ENCODE measurements at regions not wholly inside any gene's neighbourhood (a gene's known extent, or its start where the extent isn't known, plus 50 kb on each side); places are given as distances from the start of the nearest gene placed in this dataset.

DNA sequence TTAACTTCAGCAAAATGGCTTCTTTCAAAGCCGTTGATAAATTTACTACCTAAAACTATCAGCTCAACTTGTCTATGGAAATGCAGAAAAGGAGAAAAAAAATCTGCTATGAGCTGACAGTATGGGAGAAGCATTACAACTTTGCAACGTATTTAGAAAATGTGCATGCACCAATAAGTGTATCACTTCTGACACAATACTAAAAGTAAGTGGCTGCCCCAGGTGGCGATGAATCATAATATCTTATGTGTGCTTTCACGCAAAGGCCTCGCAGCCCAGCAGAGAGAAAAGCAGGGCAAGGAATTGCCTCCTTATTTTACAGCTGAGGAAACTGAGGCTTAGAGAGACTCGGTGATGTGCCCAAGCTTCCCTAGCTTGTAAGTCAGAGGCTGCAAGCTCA, 101.8 kb downstream of the SALL1 start:
- Histone ChIP-seq H3K4me2 (no peak overlapping the region), H3K9me3 (no peaks in the 10 kb centered on the region), H4K20me1 (ENCODE audit: insufficient read depth) (no peaks in the 10 kb centered on the region), H3K4me1 (ENCODE audit: control insufficient read depth in 1 of 2, insufficient read depth in 2 of 2, low read depth in 1 of 2, low read length in 1 of 2) (no peaks in the 10 kb centered on the region; a peak in 1 of 4 replicates), H3K27me3 (ENCODE audit: insufficient read depth) (no peaks in the 10 kb centered on the region), H3F3A (replicated peaks; ENCODE audit: insufficient read depth) (no peaks in the 10 kb centered on the region), H3K27ac (ENCODE audit: low read depth in 2 of 2, low read length in 1 of 2) (no peak overlapping the region), H3K79me2 (ENCODE audit: insufficient read depth) (no peaks in the 10 kb centered on the region), H3K9me2 (no peaks in the 10 kb centered on the region), H2AFZ (ENCODE audit: low read depth) (no peak overlapping the region), H3K9ac (no peak overlapping the region), H3K4me3 (ENCODE audit: low read depth in 2 of 2, low read length in 1 of 2) (no peak overlapping the region), H3K36me3 (replicated peaks in 1 of 2; ENCODE audit: control insufficient read depth in 1 of 2, insufficient read depth in 2 of 2, low read length in 1 of 2) (no peaks in the 10 kb centered on the region)
- WGBS (ENCODE audit: low lambda C conversion rate): 41% methylated on average over 6 of the region's 6 CpGs
- DNase-seq: no peak
- POLR2A ChIA-PET: no interaction called here
- no peak for TF ChIP-seq CTCF (IDR thresholded peaks at IDR 0.05)
- TF ChIP-seq POLR2AphosphoS5 (IDR thresholded peaks at IDR 0.05; ENCODE audit: low read depth, low read length): no peak
- TF ChIP-seq TAF1 (IDR thresholded peaks at IDR 0.05; ENCODE audit: borderline replicate concordance, low read depth, low read length): no peak
- no peak for TF ChIP-seq FOXJ3 (CRISPR knock-in tag; IDR thresholded peaks at IDR 0.05)
- TF ChIP-seq NFIC (IDR thresholded peaks at IDR 0.05; ENCODE audit: borderline replicate concordance): no peak
- TF ChIP-seq, protein P1, sequence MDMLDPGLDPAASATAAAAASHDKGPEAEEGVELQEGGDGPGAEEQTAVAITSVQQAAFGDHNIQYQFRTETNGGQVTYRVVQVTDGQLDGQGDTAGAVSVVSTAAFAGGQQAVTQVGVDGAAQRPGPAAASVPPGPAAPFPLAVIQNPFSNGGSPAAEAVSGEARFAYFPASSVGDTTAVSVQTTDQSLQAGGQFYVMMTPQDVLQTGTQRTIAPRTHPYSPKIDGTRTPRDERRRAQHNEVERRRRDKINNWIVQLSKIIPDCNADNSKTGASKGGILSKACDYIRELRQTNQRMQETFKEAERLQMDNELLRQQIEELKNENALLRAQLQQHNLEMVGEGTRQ (IDR thresholded peaks at IDR 0.05; ENCODE audit: borderline replicate concordance, low read depth, low read length): no peak
- no peak for TF ChIP-seq RAD21 (IDR thresholded peaks at IDR 0.05; ENCODE audit: low read length)
- no peak for TF ChIP-seq JUND (IDR thresholded peaks at IDR 0.05)
- no peak for TF ChIP-seq RXRA (IDR thresholded peaks at IDR 0.05; ENCODE audit: borderline replicate concordance, low read depth)
- no peak for TF ChIP-seq USF1 (IDR thresholded peaks at IDR 0.05; ENCODE audit: borderline replicate concordance, low read depth)
- TF ChIP-seq MXI1 (IDR thresholded peaks at IDR 0.05; ENCODE audit: low read depth, low read length): no peak
- TF ChIP-seq, protein P2, sequence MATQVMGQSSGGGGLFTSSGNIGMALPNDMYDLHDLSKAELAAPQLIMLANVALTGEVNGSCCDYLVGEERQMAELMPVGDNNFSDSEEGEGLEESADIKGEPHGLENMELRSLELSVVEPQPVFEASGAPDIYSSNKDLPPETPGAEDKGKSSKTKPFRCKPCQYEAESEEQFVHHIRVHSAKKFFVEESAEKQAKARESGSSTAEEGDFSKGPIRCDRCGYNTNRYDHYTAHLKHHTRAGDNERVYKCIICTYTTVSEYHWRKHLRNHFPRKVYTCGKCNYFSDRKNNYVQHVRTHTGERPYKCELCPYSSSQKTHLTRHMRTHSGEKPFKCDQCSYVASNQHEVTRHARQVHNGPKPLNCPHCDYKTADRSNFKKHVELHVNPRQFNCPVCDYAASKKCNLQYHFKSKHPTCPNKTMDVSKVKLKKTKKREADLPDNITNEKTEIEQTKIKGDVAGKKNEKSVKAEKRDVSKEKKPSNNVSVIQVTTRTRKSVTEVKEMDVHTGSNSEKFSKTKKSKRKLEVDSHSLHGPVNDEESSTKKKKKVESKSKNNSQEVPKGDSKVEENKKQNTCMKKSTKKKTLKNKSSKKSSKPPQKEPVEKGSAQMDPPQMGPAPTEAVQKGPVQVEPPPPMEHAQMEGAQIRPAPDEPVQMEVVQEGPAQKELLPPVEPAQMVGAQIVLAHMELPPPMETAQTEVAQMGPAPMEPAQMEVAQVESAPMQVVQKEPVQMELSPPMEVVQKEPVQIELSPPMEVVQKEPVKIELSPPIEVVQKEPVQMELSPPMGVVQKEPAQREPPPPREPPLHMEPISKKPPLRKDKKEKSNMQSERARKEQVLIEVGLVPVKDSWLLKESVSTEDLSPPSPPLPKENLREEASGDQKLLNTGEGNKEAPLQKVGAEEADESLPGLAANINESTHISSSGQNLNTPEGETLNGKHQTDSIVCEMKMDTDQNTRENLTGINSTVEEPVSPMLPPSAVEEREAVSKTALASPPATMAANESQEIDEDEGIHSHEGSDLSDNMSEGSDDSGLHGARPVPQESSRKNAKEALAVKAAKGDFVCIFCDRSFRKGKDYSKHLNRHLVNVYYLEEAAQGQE (IDR thresholded peaks at IDR 0.05; ENCODE audit: low read depth, low read length): no peak
- TF ChIP-seq NRF1 (IDR thresholded peaks at IDR 0.05; ENCODE audit: low read depth, low read length): no peak
- no peak for TF ChIP-seq ZBTB33 (IDR thresholded peaks at IDR 0.05; ENCODE audit: borderline replicate concordance, low read depth)
- no peak for TF ChIP-seq TEAD4 (IDR thresholded peaks at IDR 0.05; ENCODE audit: borderline replicate concordance, insufficient read depth)
- TF ChIP-seq EZH2phosphoT487 (IDR thresholded peaks at IDR 0.05; ENCODE audit: borderline replicate concordance, low read depth): no peak
- no peak for TF ChIP-seq RFX5 (IDR thresholded peaks at IDR 0.05; ENCODE audit: low read length)
- no peak for TF ChIP-seq EP300 (IDR thresholded peaks at IDR 0.05; ENCODE audit: borderline replicate concordance in 1 of 2, low read depth in 1 of 2, low read length in 1 of 2)
- TF ChIP-seq MEF2A (IDR thresholded peaks at IDR 0.05; ENCODE audit: borderline replicate concordance, low read depth): no peak
- TF ChIP-seq SMC3 (IDR thresholded peaks at IDR 0.05; ENCODE audit: low read depth, low read length): no peak
- CTCF ChIA-PET: interaction anchor here (0.6 to 0.7 kb wide), 2 partner anchors 14 to 344 kb away, joined by 3 read pairs; no protein-coding TSS in a partner anchor

Measured in SK-N-SH (cell line).